GM18873 (cell line): ENCODE measurements at regions not wholly inside any gene's neighbourhood (a gene's known extent, or its start where the extent isn't known, plus 50 kb on each side); places are given as distances from the start of the nearest gene placed in this dataset.

Experiments used
- ATAC-seq: cut with Tn5 transposase; IDR thresholded peaks from one replicate; pipeline ENCODE4 v1.9.1; 2021; ENCODE audit warnings: mild to moderate bottlenecking, moderate library complexity, moderate number of reproducible peaks; ENCODE audit not compliant: unreplicated experiment, low FRiP score

DNA sequence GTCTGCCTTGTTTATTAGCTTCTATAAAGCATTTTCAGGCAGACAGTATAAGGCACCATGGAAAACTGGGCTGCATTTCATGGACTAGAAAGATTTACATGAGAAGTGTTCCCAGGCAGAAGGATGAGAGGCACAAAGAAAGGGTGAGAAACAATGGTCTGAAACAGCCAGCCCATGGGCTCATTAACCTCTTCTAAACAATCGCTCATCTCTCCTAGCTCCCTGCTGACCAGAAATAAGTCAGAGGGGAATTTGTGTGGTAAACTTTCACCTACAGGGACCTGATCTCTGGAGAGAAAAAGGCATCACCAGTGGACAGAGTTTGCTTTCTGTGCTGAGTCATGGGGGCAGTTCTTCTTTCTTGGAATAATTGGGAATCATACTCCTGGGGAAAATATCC, 51.8 kb upstream of the KIRREL3 start:
- ATAC-seq: no peak
